ENCODE measurements at regions not wholly inside any gene's neighbourhood (a gene's known extent, or its start where the extent isn't known, plus 50 kb on each side); places are given as distances from the start of the nearest gene placed in this dataset.

DNA sequence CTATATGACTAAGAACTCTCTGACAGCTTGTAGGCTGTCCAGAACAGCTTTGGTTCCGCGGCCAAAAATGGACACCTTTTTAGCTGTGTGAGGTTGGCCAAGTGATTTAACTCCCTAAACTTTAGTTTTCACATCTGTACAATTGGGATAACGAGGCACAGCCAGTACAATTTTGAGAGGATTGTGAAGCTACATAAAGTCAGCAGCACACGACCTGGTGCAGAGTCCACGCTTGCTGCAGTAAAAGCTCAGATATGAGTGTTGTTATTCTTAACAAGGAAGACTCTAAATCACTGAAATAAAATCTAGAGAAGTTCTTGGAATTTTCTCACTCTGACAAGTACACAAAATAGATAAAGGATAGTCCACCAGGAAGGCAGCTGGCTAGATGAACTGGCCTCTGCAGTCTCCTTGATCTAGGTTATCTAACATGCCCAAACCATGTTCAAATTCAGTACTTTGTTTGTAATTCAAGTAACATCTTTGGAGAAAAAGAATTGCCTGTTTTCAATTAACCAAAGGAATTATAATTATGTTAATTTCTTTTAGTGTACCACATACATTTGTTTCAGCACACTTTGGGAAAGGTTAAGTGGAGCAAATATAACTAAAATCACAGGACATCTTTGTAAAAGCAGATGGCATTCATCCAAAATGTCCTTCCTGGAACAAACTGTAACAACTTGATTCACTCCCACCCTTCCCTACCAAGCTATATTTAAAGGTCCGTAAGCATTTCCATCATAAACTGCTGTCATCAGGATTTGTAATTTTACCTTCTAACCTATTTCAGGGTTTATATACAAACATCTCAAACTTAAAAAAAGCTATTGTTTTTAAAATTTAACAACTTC lies 201.7 kb upstream of the STK17B start:
- H3K36me3 Mint-ChIP-seq (ENCODE audit: insufficient read depth in 1 of 3, low read depth in 3 of 3), result no peaks in the 10 kb centered on the region; a peak in 2 of 7 replicates
- Histone ChIP-seq H3K14ac (ENCODE audit: insufficient read depth, low read length) (no peak overlapping the region), H3K18ac (ENCODE audit: insufficient read length, low read depth, low read length) (no peak overlapping the region), H3K27ac (ENCODE audit: insufficient read length, low read depth, low read length) (no peak overlapping the region), H2AK5ac (ENCODE audit: insufficient read length, low read length) (no peak overlapping the region), H4K20me1 (ENCODE audit: control insufficient read depth, insufficient read depth, insufficient read length) (no peaks in the 10 kb centered on the region), H3K4me2 (ENCODE audit: insufficient read depth, insufficient read length, low read length) (no peak overlapping the region), H3T11ph (ENCODE audit: low read length) (no peak overlapping the region), H3K23me2 (ENCODE audit: insufficient read length, low read depth, low read length, poor library complexity, severe bottlenecking) (no peaks in the 10 kb centered on the region), H3K23ac (ENCODE audit: insufficient read length, low read depth, low read length) (no peak overlapping the region), H3K9ac (ENCODE audit: extremely low read depth, insufficient read length, low read length) (no peak overlapping the region), H2BK12ac (ENCODE audit: insufficient read length, low read depth, low read length) (no peak overlapping the region), H3K27me3 (ENCODE audit: insufficient read depth, low read length) (no peaks in the 10 kb centered on the region), H3K56ac (ENCODE audit: insufficient read length, low read depth, low read length) (no peak overlapping the region), H3K79me1 (ENCODE audit: insufficient read depth, low read depth, low read length, poor library complexity, severe bottlenecking) (no peaks in the 10 kb centered on the region), H3K4me1 (ENCODE audit: insufficient read depth, low read length) (no peaks in the 10 kb centered on the region), H2AFZ (ENCODE audit: low read length) (no peak overlapping the region), H2BK120ac (ENCODE audit: low read depth, low read length, poor library complexity, severe bottlenecking) (no peak overlapping the region), H3K4ac (ENCODE audit: low read depth, low read length) (no peak overlapping the region), H2BK15ac (ENCODE audit: low read depth, low read length) (no peak overlapping the region), H4K5ac (ENCODE audit: insufficient read length, low read depth, low read length) (no peak overlapping the region), H4K91ac (ENCODE audit: insufficient read length, low read depth, low read length) (no peak overlapping the region), H4K8ac (replicated peaks; ENCODE audit: insufficient read length, low read depth, low read length) (no peak overlapping the region), H2BK5ac (ENCODE audit: insufficient read length, low read length) (no peak overlapping the region), H3K9me3 (ENCODE audit: control insufficient read depth, low read depth, low read length) (no peaks in the 10 kb centered on the region), H3K79me2 (ENCODE audit: insufficient read depth, low read length) (no peaks in the 10 kb centered on the region), H2BK20ac (ENCODE audit: low read depth, low read length, poor library complexity, severe bottlenecking) (no peak overlapping the region)
- H3K9me3 Mint-ChIP-seq, result no peaks in the 10 kb centered on the region
- no peak for DNase-seq
- H3K27me3 Mint-ChIP-seq (ENCODE audit: low read depth), result no peaks in the 10 kb centered on the region
- no CpG with 5 or more reads among the region's 6 CpGs for WGBS (ENCODE audit: extremely low coverage, insufficient read length, low lambda C conversion rate)
- TF ChIP-seq, protein P1, sequence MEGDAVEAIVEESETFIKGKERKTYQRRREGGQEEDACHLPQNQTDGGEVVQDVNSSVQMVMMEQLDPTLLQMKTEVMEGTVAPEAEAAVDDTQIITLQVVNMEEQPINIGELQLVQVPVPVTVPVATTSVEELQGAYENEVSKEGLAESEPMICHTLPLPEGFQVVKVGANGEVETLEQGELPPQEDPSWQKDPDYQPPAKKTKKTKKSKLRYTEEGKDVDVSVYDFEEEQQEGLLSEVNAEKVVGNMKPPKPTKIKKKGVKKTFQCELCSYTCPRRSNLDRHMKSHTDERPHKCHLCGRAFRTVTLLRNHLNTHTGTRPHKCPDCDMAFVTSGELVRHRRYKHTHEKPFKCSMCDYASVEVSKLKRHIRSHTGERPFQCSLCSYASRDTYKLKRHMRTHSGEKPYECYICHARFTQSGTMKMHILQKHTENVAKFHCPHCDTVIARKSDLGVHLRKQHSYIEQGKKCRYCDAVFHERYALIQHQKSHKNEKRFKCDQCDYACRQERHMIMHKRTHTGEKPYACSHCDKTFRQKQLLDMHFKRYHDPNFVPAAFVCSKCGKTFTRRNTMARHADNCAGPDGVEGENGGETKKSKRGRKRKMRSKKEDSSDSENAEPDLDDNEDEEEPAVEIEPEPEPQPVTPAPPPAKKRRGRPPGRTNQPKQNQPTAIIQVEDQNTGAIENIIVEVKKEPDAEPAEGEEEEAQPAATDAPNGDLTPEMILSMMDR (conservative IDR thresholded peaks at IDR 0.05), result no peak
- H3K27ac Mint-ChIP-seq, result no peak overlapping the region
- H3K4me1 Mint-ChIP-seq, result peaks cover 3 to 10% of the 10 kb centered on the region in 2 experiments
- no peak overlapping the region for H3K4me3 Mint-ChIP-seq

Data from H9 (cell line).